DND-41 (cell line): ENCODE measurements at regions not wholly inside any gene's neighbourhood (a gene's known extent, or its start where the extent isn't known, plus 50 kb on each side); places are given as distances from the start of the nearest gene placed in this dataset.
"Not testable (repeated sequence)": the region's sequence is repeated elsewhere in the genome, so short reads cannot be mapped to it uniquely, and the experiment has no call there.

Source experiments
- EZH2 ChIP-seq: IDR thresholded peaks from 3 replicates; pipeline ENCODE4 v1.6.1; 2012; ENCODE audit warnings: borderline replicate concordance, low read depth, mild to moderate bottlenecking, moderate library complexity, low read length, inconsistent platforms; ENCODE audit not compliant: severe bottlenecking
- TF ChIP-seq, protein P1 (sequence below): IDR thresholded peaks from 2 replicates; pipeline ENCODE4 v1.5.1; 2012; ENCODE audit warnings: borderline replicate concordance, low read length, moderate library complexity, mild to moderate bottlenecking; ENCODE audit not compliant: poor library complexity, severe bottlenecking; ENCODE audit errors: extremely low read depth

- TF ChIP-seq, protein P1, sequence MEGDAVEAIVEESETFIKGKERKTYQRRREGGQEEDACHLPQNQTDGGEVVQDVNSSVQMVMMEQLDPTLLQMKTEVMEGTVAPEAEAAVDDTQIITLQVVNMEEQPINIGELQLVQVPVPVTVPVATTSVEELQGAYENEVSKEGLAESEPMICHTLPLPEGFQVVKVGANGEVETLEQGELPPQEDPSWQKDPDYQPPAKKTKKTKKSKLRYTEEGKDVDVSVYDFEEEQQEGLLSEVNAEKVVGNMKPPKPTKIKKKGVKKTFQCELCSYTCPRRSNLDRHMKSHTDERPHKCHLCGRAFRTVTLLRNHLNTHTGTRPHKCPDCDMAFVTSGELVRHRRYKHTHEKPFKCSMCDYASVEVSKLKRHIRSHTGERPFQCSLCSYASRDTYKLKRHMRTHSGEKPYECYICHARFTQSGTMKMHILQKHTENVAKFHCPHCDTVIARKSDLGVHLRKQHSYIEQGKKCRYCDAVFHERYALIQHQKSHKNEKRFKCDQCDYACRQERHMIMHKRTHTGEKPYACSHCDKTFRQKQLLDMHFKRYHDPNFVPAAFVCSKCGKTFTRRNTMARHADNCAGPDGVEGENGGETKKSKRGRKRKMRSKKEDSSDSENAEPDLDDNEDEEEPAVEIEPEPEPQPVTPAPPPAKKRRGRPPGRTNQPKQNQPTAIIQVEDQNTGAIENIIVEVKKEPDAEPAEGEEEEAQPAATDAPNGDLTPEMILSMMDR = peak; percentile 26
- TF ChIP-seq EZH2 = not testable (repeated sequence)
Measured at GRCh38 chr7:39791911-39792310, 158.1 kb upstream of the CDK13 start.
